ENCODE measurements at regions not wholly inside any gene's neighbourhood (a gene's known extent, or its start where the extent isn't known, plus 50 kb on each side); places are given as distances from the start of the nearest gene placed in this dataset.

DNA sequence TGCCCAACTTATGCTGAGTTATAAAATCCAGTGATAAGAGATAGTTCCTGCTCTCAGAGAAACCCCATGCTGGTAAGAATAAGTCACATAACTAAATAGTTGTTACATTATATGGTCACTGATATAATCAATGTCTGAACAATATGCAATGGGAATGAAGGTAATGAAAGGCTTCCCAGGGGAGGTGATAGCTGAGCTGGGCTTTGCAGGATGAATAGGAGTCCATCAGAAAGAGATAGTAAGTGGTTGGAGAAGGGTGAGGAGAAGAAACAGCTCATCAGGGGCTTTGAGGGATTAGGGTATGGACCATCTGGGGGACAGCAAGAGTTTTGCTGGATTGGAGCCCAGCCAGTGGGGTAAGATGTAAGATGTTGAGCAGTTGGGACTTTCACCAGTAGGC, 266.7 kb upstream of the CRY1 start (continued):
- TF ChIP-seq HDAC6 (IDR thresholded peaks at IDR 0.05; ENCODE audit: low read depth, low read length) (no peak), BRCA1 (IDR thresholded peaks at IDR 0.05; ENCODE audit: low read depth, low read length) (no peak), POU5F1 (IDR thresholded peaks at IDR 0.05; ENCODE audit: low read depth, low read length) (no peak), BACH1 (IDR thresholded peaks at IDR 0.05; ENCODE audit: low read length) (no peak), JUN (IDR thresholded peaks at IDR 0.05; ENCODE audit: low read depth, low read length) (no peak)

All from H1 (cell line).